Choroid plexus epithelial cell (primary cell): ENCODE measurements at regions not wholly inside any gene's neighbourhood (a gene's known extent, or its start where the extent isn't known, plus 50 kb on each side); places are given as distances from the start of the nearest gene placed in this dataset.
A peak's percentile ranks its signal among the peaks of the same experiment; 100 is the strongest.

ENCODE experiments used
- DNase-seq: peaks from one replicate; pipeline ENCODE4 v3.0.0-alpha.2; 2010; ENCODE audit warnings: low read depth
- H3K4me3 ChIP-seq: 2 replicates; pipeline ENCODE4 v1.5.1; 2011; ENCODE audit warnings: low read depth, mild to moderate bottlenecking, control low read depth, low read length, moderate library complexity
- CTCF ChIP-seq: conservative IDR thresholded peaks from 2 replicates; pipeline ENCODE4 v1.5.1; 2011; ENCODE audit warnings: low read depth, mild to moderate bottlenecking, control low read depth, inconsistent platforms, low read length, moderate library complexity

- H3K4me3 ChIP-seq: no peak overlapping the region
- no peak for DNase-seq
- no peak for TF ChIP-seq CTCF
Observed at GRCh38 chr12:13875744-13876143, 105.7 kb downstream of the GRIN2B start.

GRCh38 chr12:13870255-13870654 is 111.1 kb downstream of the GRIN2B start:
- no peak for TF ChIP-seq CTCF
- DNase-seq: no peak
- H3K4me3 ChIP-seq: no peak overlapping the region

- H3K4me3 ChIP-seq: no peak overlapping the region
- DNase-seq: peak; percentile 69
- TF ChIP-seq CTCF: peak; percentile 80
Observed at GRCh38 chr12:13864081-13864673, 117.2 kb downstream of the GRIN2B start.

- H3K4me3 ChIP-seq: no peak overlapping the region
- TF ChIP-seq CTCF: no peak
- no peak for DNase-seq
Observed at GRCh38 chr12:13857750-13858149, 123.7 kb downstream of the GRIN2B start.

GRCh38 chr12:13853471-13853870 is 127.9 kb downstream of the GRIN2B start:
- H3K4me3 ChIP-seq: no peak overlapping the region
- no peak for DNase-seq
- TF ChIP-seq CTCF: no peak

GRCh38 chr12:13851828-13852227 is 129.6 kb downstream of the GRIN2B start:
- DNase-seq: no peak
- TF ChIP-seq CTCF: no peak
- no peak overlapping the region for H3K4me3 ChIP-seq

GRCh38 chr12:13849456-13849855 is 131.9 kb downstream of the GRIN2B start:
- no peak overlapping the region for H3K4me3 ChIP-seq
- no peak for TF ChIP-seq CTCF
- DNase-seq: no peak
